H1 (cell line): ENCODE measurements at regions not wholly inside any gene's neighbourhood (a gene's known extent, or its start where the extent isn't known, plus 50 kb on each side); places are given as distances from the start of the nearest gene placed in this dataset.

Source experiments
- CTCF ChIA-PET: fragments of 300-600 bp; sonication (Branson Sonifier 250); formaldehyde crosslinking; loops from one replicate; lab custom pipeline; 2021; ENCODE audit not compliant: partially characterized antibody; lab: Charles Lee
- POLR2A ChIA-PET: fragments of 300-600 bp; sonication (Branson Sonifier 250); formaldehyde crosslinking; loops from one replicate; lab custom pipeline; 2021; ENCODE audit warnings: inconsistent platforms; ENCODE audit not compliant: partially characterized antibody; lab: Charles Lee
- DNase-seq, 2 experiments: peaks; one replicate each; pipeline versions ENCODE4 v3.0.0 to v3.0.0-alpha.2; 2010 to 2022; ENCODE audit warnings: low spot score in 2 of 2, low read depth in 1 of 2, mixed read lengths in 1 of 2
- FAIRE-seq: peaks from 2 replicates; lab custom pipeline; 2011; peaks lifted over from hg19 to GRCh38; lab: Jason Lieb, UNC
- H2AFZ ChIP-seq: 2 replicates; pipeline ENCODE4 v1.8.1; 2012; ENCODE audit warnings: low read length, inconsistent platforms
- H2AK5ac ChIP-seq: 2 replicates; pipeline ENCODE4 v1.6.1; 2013; ENCODE audit warnings: low read depth, low read length
- H2BK120ac ChIP-seq: replicated peaks from 2 replicates; pipeline ENCODE3; 2013; ENCODE audit warnings: low read depth, low read length, inconsistent platforms
- H2BK12ac ChIP-seq: 2 replicates; pipeline ENCODE4 v1.6.1; 2013; ENCODE audit warnings: low read depth, low read length
- H2BK15ac ChIP-seq: 2 replicates; pipeline ENCODE4 v1.6.1; 2013; ENCODE audit warnings: low read length
- H2BK20ac ChIP-seq: 2 replicates; pipeline ENCODE4 v1.6.1; 2013; ENCODE audit warnings: low read length
- H2BK5ac ChIP-seq: 2 replicates; pipeline ENCODE4 v1.6.1; 2013; ENCODE audit warnings: low read depth, low read length
- H3K14ac ChIP-seq: 2 replicates; pipeline ENCODE4 v1.6.1; 2013; ENCODE audit warnings: inconsistent platforms; ENCODE audit not compliant: insufficient read length
- H3K18ac ChIP-seq: 2 replicates; pipeline ENCODE4 v1.6.1; 2013; ENCODE audit warnings: low read length; ENCODE audit errors: extremely low read depth
- H3K23ac ChIP-seq: 2 replicates; pipeline ENCODE4 v1.6.1; 2013; ENCODE audit warnings: inconsistent platforms; ENCODE audit not compliant: insufficient read length
- H3K23me2 ChIP-seq: 2 replicates; pipeline ENCODE4 v1.6.1; 2013; ENCODE audit warnings: low read depth, low read length
- H3K27ac ChIP-seq: 2 replicates; pipeline ENCODE4 v1.6.1; 2011; ENCODE audit warnings: low read depth, low read length, inconsistent platforms
- H3K27me3 ChIP-seq, 4 experiments: replicated peaks in 1 of 4; 1 replicate in 1 of 4; 2 replicates in 3 of 4; pipeline versions ENCODE4 v1.6.1 to v1.8.1; 2011 to 2013; ENCODE audit warnings: low read length in 3 of 4, mild to moderate bottlenecking in 3 of 4, inconsistent platforms in 2 of 4, mixed read lengths in 2 of 4, moderate library complexity in 1 of 4; ENCODE audit not compliant: control insufficient read depth in 3 of 4, insufficient read depth in 3 of 4; ENCODE audit errors: extremely low read depth in 1 of 4
- H3K36me3 ChIP-seq, 4 experiments: 2 replicates each; pipeline versions ENCODE4 v1.6.1 to v1.8.1; 2011 to 2013; ENCODE audit warnings: mild to moderate bottlenecking in 4 of 4, low read length in 3 of 4, moderate library complexity in 2 of 4, control low read depth in 1 of 4, inconsistent platforms in 1 of 4; ENCODE audit not compliant: insufficient read depth in 4 of 4, control insufficient read depth in 2 of 4
- H3K4ac ChIP-seq: replicated peaks from 2 replicates; pipeline ENCODE3; 2013; ENCODE audit warnings: low read length, low read depth, mixed read lengths, inconsistent platforms; ENCODE audit not compliant: insufficient read length
- H3K4me1 ChIP-seq, 4 experiments: replicated peaks in 1 of 4; 1 replicate in 1 of 4; 2 replicates in 3 of 4; pipeline versions ENCODE4 v1.6.1 to v1.8.1; 2011 to 2013; ENCODE audit warnings: low read length in 3 of 4, inconsistent platforms in 2 of 4, mixed read lengths in 1 of 4; ENCODE audit not compliant: insufficient read depth in 4 of 4, control insufficient read depth in 3 of 4
- H3K4me2 ChIP-seq, 2 experiments: 2 replicates each; pipeline versions ENCODE4 v1.6.1 to v1.8.1; 2011 to 2013; ENCODE audit warnings: low read depth in 2 of 2, low read length in 2 of 2, control low read depth in 1 of 2, inconsistent platforms in 1 of 2, mild to moderate bottlenecking in 1 of 2; ENCODE audit not compliant: insufficient read depth in 1 of 2
- H3K4me3 ChIP-seq, 4 experiments: fragments of 200-600, 300-600 bp in 1 of 4; sonication (generic), shearing (Covaris generic), sonication (Bioruptor Twin) in 1 of 4; 2 replicates each; pipeline versions ENCODE4 v1.5.1 to v1.8.1; 2011 to 2016; ENCODE audit warnings: low read length in 4 of 4, low read depth in 3 of 4, control low read depth in 2 of 4, inconsistent platforms in 2 of 4, mild to moderate bottlenecking in 2 of 4, mixed read lengths in 1 of 4, moderate library complexity in 1 of 4; ENCODE audit not compliant: insufficient read depth in 2 of 4; ENCODE audit errors: extremely low read depth in 1 of 4
- H3K56ac ChIP-seq: replicated peaks from 2 replicates; pipeline ENCODE3; 2013; ENCODE audit warnings: low read depth, mild to moderate bottlenecking, mixed read lengths, low read length, inconsistent platforms; ENCODE audit not compliant: insufficient read length
- H3K79me1 ChIP-seq: 2 replicates; pipeline ENCODE4 v1.6.1; 2013; ENCODE audit warnings: low read depth, low read length, control low read depth
- H3K79me2 ChIP-seq, 2 experiments: 2 replicates each; pipeline versions ENCODE4 v1.6.1 to v1.8.1; 2012 to 2013; ENCODE audit warnings: low read length in 2 of 2, mild to moderate bottlenecking in 2 of 2, inconsistent platforms in 1 of 2; ENCODE audit not compliant: insufficient read depth in 2 of 2, control insufficient read depth in 1 of 2
- H3K9ac ChIP-seq, 4 experiments: replicated peaks in 1 of 4; 1 replicate in 1 of 4; 2 replicates in 3 of 4; pipeline versions ENCODE4 v1.6.1 to v1.8.1; 2011 to 2013; ENCODE audit warnings: low read depth in 3 of 4, low read length in 3 of 4, control low read depth in 2 of 4, mild to moderate bottlenecking in 2 of 4, moderate library complexity in 2 of 4, inconsistent platforms in 1 of 4; ENCODE audit errors: extremely low read depth in 1 of 4
- H3K9me3 ChIP-seq, 2 experiments: 2 replicates each; pipeline versions ENCODE4 v1.6.1 to v1.8.1; 2012 to 2013; ENCODE audit warnings: mild to moderate bottlenecking in 2 of 2, moderate library complexity in 2 of 2, control low read depth in 1 of 2, inconsistent platforms in 1 of 2, low read depth in 1 of 2, low read length in 1 of 2, mixed read lengths in 1 of 2; ENCODE audit not compliant: insufficient read depth in 2 of 2
- H4K20me1 ChIP-seq, 2 experiments: replicated peaks in 1 of 2; 2 replicates each; pipeline versions ENCODE3 to v1.8.1; 2011 to 2013; ENCODE audit warnings: inconsistent platforms in 2 of 2, low read length in 2 of 2, mild to moderate bottlenecking in 1 of 2; ENCODE audit not compliant: insufficient read depth in 2 of 2, control insufficient read depth in 1 of 2
- H4K5ac ChIP-seq: 2 replicates; pipeline ENCODE4 v1.6.1; 2013; ENCODE audit warnings: low read length, low read depth, mixed read lengths, inconsistent platforms; ENCODE audit not compliant: insufficient read length
- H4K8ac ChIP-seq: 2 replicates; pipeline ENCODE4 v1.8.0; 2013; ENCODE audit warnings: mild to moderate bottlenecking, moderate library complexity, low read length, inconsistent platforms; ENCODE audit not compliant: insufficient read depth; ENCODE audit errors: extremely low read depth
- H4K91ac ChIP-seq: replicated peaks from 2 replicates; pipeline ENCODE3; 2013; ENCODE audit warnings: low read length, mixed read lengths, inconsistent platforms; ENCODE audit not compliant: insufficient read length
- ASH2L ChIP-seq: fragments of 200-600, 300-600 bp; sonication (generic); IDR thresholded peaks from one replicate; pipeline ENCODE4 v1.7.1; 2017; ENCODE audit warnings: low read length
- BRCA1 ChIP-seq: IDR thresholded peaks from 2 replicates; pipeline ENCODE4 v1.6.1; 2012; ENCODE audit warnings: low read depth, low read length, improper control_type of control experiment
- CBX5 ChIP-seq: fragments of 300-800, 300-1000 bp; sonication (generic); IDR thresholded peaks from 2 replicates; pipeline ENCODE4 v1.7.1; 2016; ENCODE audit warnings: antibody characterized with exemption, low read length, low read depth
- CREB1 ChIP-seq: IDR thresholded peaks from 2 replicates; pipeline ENCODE4 v1.6.1; 2012; ENCODE audit warnings: inconsistent platforms
- EP300 ChIP-seq, 2 experiments: IDR thresholded peaks; 1 replicate in 1 of 2; 2 replicates in 1 of 2; pipeline ENCODE4 v1.6.1; 2011 to 2012; ENCODE audit warnings: low read depth in 2 of 2, low read length in 2 of 2, mild to moderate bottlenecking in 2 of 2, borderline replicate concordance in 1 of 2, inconsistent platforms in 1 of 2, moderate library complexity in 1 of 2
- GTF2F1 ChIP-seq: IDR thresholded peaks from 2 replicates; pipeline ENCODE4 v1.6.1; 2012; ENCODE audit warnings: low read depth, low read length, improper control_type of control experiment, borderline replicate concordance
- HDAC2 ChIP-seq, 2 experiments: fragments of 300-600 bp in 1 of 2; sonication (generic) in 1 of 2; IDR thresholded peaks; 2 replicates each; pipeline ENCODE4 v1.6.1; 2011 to 2012; ENCODE audit warnings: low read depth in 2 of 2, low read length in 2 of 2, mild to moderate bottlenecking in 2 of 2, moderate library complexity in 2 of 2, borderline replicate concordance in 1 of 2, inconsistent platforms in 1 of 2
- RBBP5 ChIP-seq: IDR thresholded peaks from 2 replicates; pipeline ENCODE4 v1.7.1; 2012; ENCODE audit warnings: low read depth, mild to moderate bottlenecking, inconsistent platforms, low read length, moderate library complexity, borderline replicate concordance
- SIX5 ChIP-seq: IDR thresholded peaks from 2 replicates; pipeline ENCODE4 v1.6.1; 2011; ENCODE audit warnings: mild to moderate bottlenecking, low read depth, low read length
- SP4 ChIP-seq: IDR thresholded peaks from 2 replicates; pipeline ENCODE4 v1.6.1; 2012; ENCODE audit warnings: low read length, inconsistent platforms
- SRF ChIP-seq: IDR thresholded peaks from 2 replicates; pipeline ENCODE4 v1.6.1; 2011; ENCODE audit warnings: mild to moderate bottlenecking, low read depth, low read length, moderate library complexity
- WGBS, 2 experiments: shearing (Covaris generic) in 1 of 2; methylation state at CpG; one replicate each; pipeline versions ENCODE4 v1.1.6 to v1.1.7; 2013 to 2015; ENCODE audit warnings: low lambda C conversion rate in 2 of 2, mixed read lengths in 2 of 2, inconsistent platforms in 1 of 2, low coverage in 1 of 2, missing lambda C conversion rate in 1 of 2; ENCODE audit not compliant: insufficient replicate concordance in 2 of 2, insufficient coverage in 1 of 2, insufficient read length in 1 of 2; ENCODE audit errors: extremely low coverage in 1 of 2, missing lambda C conversion rate in 1 of 2; 5-methylcytosine and 5-hydroxymethylcytosine counted together

DNA sequence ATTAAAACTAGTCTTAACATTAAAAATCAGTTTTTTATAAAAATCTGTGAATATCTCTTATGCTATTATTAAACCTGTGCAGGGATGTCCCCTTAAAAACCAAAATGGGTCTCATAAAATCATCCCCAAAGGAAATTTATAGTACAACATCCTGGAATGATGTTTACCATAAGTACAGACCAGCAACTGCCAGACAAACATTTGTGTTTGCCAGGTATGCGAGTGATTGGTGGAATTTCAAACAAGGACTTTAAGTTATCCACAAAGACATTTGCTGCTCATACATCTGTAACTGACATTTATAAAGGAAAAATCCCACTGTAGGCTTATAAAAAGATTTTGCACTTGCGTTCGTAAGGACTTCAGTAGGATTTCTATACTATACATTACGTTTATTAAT, 1375.4 kb upstream of the WWC1 start:
- no peak overlapping the region for H3K4ac ChIP-seq
- H3K27ac ChIP-seq: no peak overlapping the region
- H3K79me2 ChIP-seq: no peaks in the 10 kb centered on the region
- H3K18ac ChIP-seq: no peak overlapping the region
- H2BK15ac ChIP-seq: no peak overlapping the region
- H3K36me3 ChIP-seq: no peaks in the 10 kb centered on the region
- no peak overlapping the region for H2BK12ac ChIP-seq
- H3K14ac ChIP-seq: no peak overlapping the region
- no peak overlapping the region for H2BK120ac ChIP-seq
- no peak overlapping the region for H3K4me3 ChIP-seq
- H2AFZ ChIP-seq: no peak overlapping the region
- H4K91ac ChIP-seq: no peak overlapping the region
- no peaks in the 10 kb centered on the region for H3K9me3 ChIP-seq
- no peak overlapping the region for H2BK5ac ChIP-seq
- FAIRE-seq (no peak), DNase-seq (no peak)
- no peaks in the 10 kb centered on the region for H3K27me3 ChIP-seq
- H4K8ac ChIP-seq: no peak overlapping the region
- no peaks in the 10 kb centered on the region for H3K4me1 ChIP-seq
- H2AK5ac ChIP-seq: no peak overlapping the region
- TF ChIP-seq RBBP5 (no peak), SRF (no peak), EP300 (IDR thresholded peaks at IDR 0.05; ENCODE audit: borderline replicate concordance in 1 of 2, low read depth in 2 of 2, low read length in 2 of 2) (no peak), GTF2F1 (no peak), SIX5 (no peak), BRCA1 (no peak), CREB1 (no peak), SP4 (no peak), HDAC2 (IDR thresholded peaks at IDR 0.05; ENCODE audit: borderline replicate concordance in 1 of 2, low read depth in 2 of 2, low read length in 2 of 2) (no peak), CBX5 (no peak), ASH2L (no peak)
- no peak overlapping the region for H3K4me2 ChIP-seq
- no peak overlapping the region for H2BK20ac ChIP-seq
- H4K20me1 ChIP-seq: no peaks in the 10 kb centered on the region
- H4K5ac ChIP-seq: no peak overlapping the region
- H3K23ac ChIP-seq: no peak overlapping the region
- POLR2A ChIA-PET: no interaction called here
- no peaks in the 10 kb centered on the region for H3K79me1 ChIP-seq
- WGBS, 2 experiments: 91% methylated on average over 4 of the region's 4 CpGs; no CpG with 5 or more reads in 1 of the 2 experiments
- H3K23me2 ChIP-seq: no peaks in the 10 kb centered on the region; the same call in 1 of the 2 replicates
- H3K9ac ChIP-seq: no peak overlapping the region
- CTCF ChIA-PET: no interaction called here
- no peak overlapping the region for H3K56ac ChIP-seq
